HG03103 (cell line): ENCODE measurements at regions not wholly inside any gene's neighbourhood (a gene's known extent, or its start where the extent isn't known, plus 50 kb on each side); places are given as distances from the start of the nearest gene placed in this dataset.
A peak's percentile ranks its signal among the peaks of the same experiment; 100 is the strongest.

Experiments used
- ATAC-seq: cut with Tn5 transposase; IDR thresholded peaks from one replicate; pipeline ENCODE4 v1.9.1; 2021; ENCODE audit warnings: low read depth; ENCODE audit not compliant: unreplicated experiment

GRCh38 chr11:116077092-116077491, 572.9 kb upstream of the CADM1 start:
- ATAC-seq: no peak

- peak; percentile 57 for ATAC-seq
Measured at GRCh38 chr11:116073854-116074837, 569.9 kb upstream of the CADM1 start.

GRCh38 chr11:116072601-116073410, 568.6 kb upstream of the CADM1 start:
- ATAC-seq: no peak

- no peak for ATAC-seq
Measured at GRCh38 chr11:116072133-116072532, 567.9 kb upstream of the CADM1 start.

DNA sequence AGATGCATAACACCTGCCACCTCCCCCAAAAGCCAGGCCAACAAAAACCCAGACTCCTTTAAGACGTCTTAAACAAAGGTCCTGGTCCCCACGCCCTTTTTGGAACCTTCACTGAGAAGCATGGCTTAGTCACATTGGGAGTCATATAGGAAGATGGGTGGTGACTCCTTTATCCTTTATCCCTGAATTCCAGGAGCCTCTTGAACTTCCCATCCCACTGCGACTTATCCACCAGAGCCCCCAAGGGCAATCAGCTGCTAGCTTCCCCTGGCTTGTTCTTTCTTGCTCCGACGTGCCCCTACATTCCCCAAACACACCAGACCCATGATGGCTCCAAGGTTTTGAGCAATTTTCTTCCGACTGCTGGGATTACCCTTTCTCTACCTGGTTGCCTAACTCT, 567.0 kb upstream of the CADM1 start:
- no peak for ATAC-seq

DNA sequence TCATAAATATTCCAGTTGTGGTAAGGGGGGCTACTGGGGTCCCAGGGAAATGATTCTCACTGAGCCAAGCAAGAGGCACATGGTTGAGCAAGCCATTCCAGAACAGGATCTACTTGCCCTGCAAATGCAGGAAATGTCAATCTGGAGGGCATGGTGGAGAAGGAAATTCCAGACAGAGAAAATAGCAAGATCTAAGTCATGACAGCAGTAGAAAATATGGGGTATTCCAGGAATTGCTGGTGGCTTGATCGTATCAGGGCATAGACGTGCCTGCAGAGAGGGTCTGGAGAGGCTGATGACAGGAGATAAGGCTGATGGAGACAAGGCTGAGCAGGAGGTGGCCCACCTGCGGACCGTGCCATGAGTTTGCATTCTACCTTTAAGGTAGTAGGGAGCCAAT, 566.3 kb upstream of the CADM1 start:
- ATAC-seq: no peak

GRCh38 chr11:116066777-116067176, 562.6 kb upstream of the CADM1 start:
- ATAC-seq: no peak

GRCh38 chr11:116065986-116066385, 561.8 kb upstream of the CADM1 start:
- ATAC-seq: no peak

DNA sequence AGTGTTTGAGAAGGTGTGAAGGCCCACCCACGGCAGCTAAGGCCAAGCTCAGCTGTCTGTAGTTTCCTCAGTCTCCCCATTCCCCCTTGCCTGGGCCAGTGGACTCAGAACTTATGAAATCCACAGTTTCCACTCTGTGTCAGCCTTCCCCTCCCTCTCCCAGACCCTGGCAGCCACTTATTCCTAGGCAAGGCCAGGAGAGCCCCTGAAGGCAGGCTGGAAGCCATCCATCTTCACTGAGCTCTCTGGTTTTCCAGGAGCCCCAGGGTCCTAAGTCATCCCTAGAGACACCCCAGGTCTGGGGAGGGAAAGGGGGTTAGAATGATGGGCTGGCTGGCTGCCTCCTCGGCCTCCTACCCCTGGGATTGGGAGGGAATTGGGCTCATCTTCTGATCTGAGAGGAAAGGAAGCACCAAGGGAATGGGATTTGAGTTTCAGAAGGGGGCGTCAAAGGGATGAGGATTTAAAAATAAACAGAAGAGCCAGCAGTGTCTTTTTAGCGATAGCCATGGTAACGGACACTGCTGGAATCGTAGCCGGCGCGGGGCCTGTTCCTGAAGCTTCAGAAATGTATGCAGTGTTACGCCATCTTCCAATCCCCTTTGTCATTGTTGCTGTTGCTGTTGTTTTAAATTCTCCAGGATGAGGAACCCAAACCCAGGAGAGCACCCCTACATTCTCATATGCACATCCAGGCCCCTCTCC, 561.1 kb upstream of the CADM1 start:
- ATAC-seq: no peak

DNA sequence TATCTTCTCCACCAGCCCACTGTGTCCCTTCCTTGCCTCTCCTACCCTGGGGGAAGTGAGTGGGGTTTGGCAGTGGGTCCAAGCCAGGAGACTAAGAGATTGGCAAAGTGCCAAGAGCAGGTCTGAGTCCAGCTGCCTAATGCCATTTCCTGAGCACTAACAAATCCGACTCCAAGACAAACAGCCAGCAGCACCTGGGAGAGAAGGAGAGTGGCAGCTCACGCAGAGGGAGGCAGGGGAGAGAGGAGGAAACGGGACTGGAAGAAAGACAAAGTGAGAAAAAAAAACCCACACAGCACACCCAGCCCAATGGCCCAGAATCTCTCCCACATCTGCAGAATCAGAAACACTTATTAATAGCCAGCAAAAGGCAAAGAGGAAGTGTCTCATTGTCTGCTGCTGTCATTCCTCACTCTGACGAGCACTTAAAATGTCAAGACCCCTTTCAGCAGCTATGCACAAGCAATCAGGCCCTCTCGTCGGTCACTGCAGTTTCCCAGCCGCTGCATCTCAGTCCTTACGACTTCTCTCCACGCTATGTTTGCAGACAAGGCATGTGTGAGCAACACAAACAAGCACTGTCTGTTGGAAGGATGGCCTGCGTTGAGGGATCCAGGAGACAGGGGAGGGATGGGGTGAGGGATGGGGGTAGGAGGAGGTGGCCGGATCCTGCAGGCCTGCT, 558.4 kb upstream of the CADM1 start:
- ATAC-seq: no peak

GRCh38 chr11:116062129-116062489, 557.9 kb upstream of the CADM1 start:
- ATAC-seq: no peak

GRCh38 chr11:116061322-116061721, 557.1 kb upstream of the CADM1 start:
- ATAC-seq: no peak

DNA sequence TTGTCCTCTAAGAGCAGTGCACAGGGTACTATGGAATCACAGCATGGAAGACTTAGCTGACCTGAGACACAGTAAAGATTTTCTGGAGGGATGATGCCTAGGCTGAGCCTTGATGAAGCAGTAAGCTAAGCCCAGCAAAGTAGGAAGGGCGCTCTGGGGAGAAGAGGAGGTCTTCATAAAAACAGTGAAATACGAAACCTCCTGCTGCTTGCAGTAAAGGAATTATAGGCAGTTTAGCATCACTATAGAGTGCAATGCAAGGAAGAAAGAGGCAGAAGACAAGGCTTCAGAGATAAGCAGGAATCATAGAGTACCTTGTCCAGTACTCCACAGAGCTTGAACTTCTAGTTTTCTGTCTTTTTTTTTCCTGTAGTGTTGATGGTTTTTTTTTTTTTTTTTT, 555.7 kb upstream of the CADM1 start:
- no peak for ATAC-seq

- no peak for ATAC-seq
Measured at GRCh38 chr11:116057000-116057399, 552.8 kb upstream of the CADM1 start.

GRCh38 chr11:116055064-116055463, 550.8 kb upstream of the CADM1 start:
- ATAC-seq: no peak

GRCh38 chr11:116053548-116053919, 549.3 kb upstream of the CADM1 start:
- ATAC-seq: no peak

- no peak for ATAC-seq
Measured at GRCh38 chr11:116052603-116053547, 548.7 kb upstream of the CADM1 start.

DNA sequence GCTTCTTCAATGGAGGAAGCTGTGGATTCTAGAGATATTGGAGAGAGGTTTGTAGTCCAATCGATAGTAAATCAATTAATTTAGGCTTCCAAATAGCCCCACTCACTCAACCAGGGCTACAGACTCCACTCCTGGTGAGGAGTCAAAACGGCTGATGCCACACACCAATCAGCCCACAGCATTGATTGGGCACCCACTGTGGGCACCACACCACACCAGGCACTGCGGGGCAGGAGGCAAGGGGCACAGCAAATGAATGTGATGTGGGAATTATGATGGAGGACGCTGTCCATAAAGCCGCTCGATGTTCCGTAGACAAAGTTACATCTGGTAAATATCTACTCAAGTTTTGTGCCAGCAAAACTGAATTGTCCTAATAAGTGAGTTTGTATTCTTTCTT, 547.3 kb upstream of the CADM1 start:
- no peak for ATAC-seq

- no peak for ATAC-seq
Measured at GRCh38 chr11:116049383-116049782, 545.2 kb upstream of the CADM1 start.
